IMR-90 (cell line): ENCODE measurements at regions not wholly inside any gene's neighbourhood (a gene's known extent, or its start where the extent isn't known, plus 50 kb on each side); places are given as distances from the start of the nearest gene placed in this dataset.

Experiments used
- ATAC-seq: fragments of 200-7000 bp; cut with Tn5 transposase; 2 replicates; pipeline ENCODE4 v1.9.1; 2020; ENCODE audit warnings: low read depth, mild to moderate bottlenecking, moderate library complexity
- BruUV-seq: library from RNA; stranded (reverse); fragments of 400-500 nt; replicated peaks from 2 replicates; lab custom pipeline; 2021; lab: Mats Ljungman, UMichigan
- CTCF ChIA-PET: fragments of 300-600 bp; formaldehyde crosslinking; extraction: SDS; loops from one replicate; lab custom pipeline; 2021; ENCODE audit warnings: antibody characterized with exemption; lab: Yijun Ruan, JAX
- POLR2A ChIA-PET: fragments of 300-600 bp; sonication (Branson Sonifier 250); formaldehyde crosslinking; loops from one replicate; lab custom pipeline; 2022; ENCODE audit warnings: antibody characterized with exemption; ENCODE audit not compliant: unreplicated experiment; lab: Charles Lee
- DNase-seq: peaks from one replicate; pipeline ENCODE4 v3.0.0; 2013
- H2AFZ ChIP-seq: replicated peaks from 2 replicates; pipeline ENCODE3; 2013; ENCODE audit warnings: low read length, mild to moderate bottlenecking; ENCODE audit not compliant: poor library complexity
- H2AK5ac ChIP-seq: 2 replicates; pipeline ENCODE4 v1.6.1; 2013; ENCODE audit warnings: low read depth, low read length, inconsistent platforms
- H2AK9ac ChIP-seq: replicated peaks from 2 replicates; pipeline ENCODE3; 2013; ENCODE audit warnings: mild to moderate bottlenecking, low read depth, low read length, moderate library complexity; ENCODE audit not compliant: poor library complexity
- H2BK120ac ChIP-seq: 2 replicates; pipeline ENCODE4 v1.6.1; 2013; ENCODE audit warnings: low read depth, low read length, inconsistent platforms
- H2BK15ac ChIP-seq: 3 replicates; pipeline ENCODE4 v1.6.1; 2013; ENCODE audit warnings: low read depth, low read length, inconsistent platforms
- H2BK20ac ChIP-seq: 2 replicates; pipeline ENCODE4 v1.6.1; 2013; ENCODE audit warnings: low read depth, mild to moderate bottlenecking, inconsistent platforms, low read length, moderate library complexity
- H2BK5ac ChIP-seq: 2 replicates; pipeline ENCODE4 v1.6.1; 2013; ENCODE audit warnings: mild to moderate bottlenecking, low read depth, low read length, inconsistent platforms; ENCODE audit not compliant: poor library complexity, severe bottlenecking
- H3K14ac ChIP-seq: replicated peaks from 2 replicates; pipeline ENCODE4 v1.6.1; 2013; ENCODE audit warnings: low read depth, low read length, inconsistent platforms
- H3K18ac ChIP-seq: 2 replicates; pipeline ENCODE4 v1.6.1; 2013; ENCODE audit warnings: low read depth, low read length, control low read depth
- H3K23ac ChIP-seq: 2 replicates; pipeline ENCODE4 v1.6.1; 2013; ENCODE audit warnings: low read depth, low read length, inconsistent platforms
- H3K27ac ChIP-seq: 2 replicates; pipeline ENCODE4 v1.5.1; 2013; ENCODE audit warnings: mild to moderate bottlenecking, control low read depth, low read length; ENCODE audit not compliant: insufficient read depth
- H3K27me3 ChIP-seq: 2 replicates; pipeline ENCODE4 v1.6.1; 2013; ENCODE audit warnings: low read length; ENCODE audit not compliant: control insufficient read depth, insufficient read depth
- H3K36me3 ChIP-seq: 2 replicates; pipeline ENCODE4 v1.6.1; 2013; ENCODE audit warnings: low read length, mixed read lengths; ENCODE audit not compliant: control insufficient read depth, insufficient read depth
- H3K4ac ChIP-seq: 2 replicates; pipeline ENCODE4 v1.6.1; 2013; ENCODE audit warnings: low read depth, low read length, inconsistent platforms
- H3K4me1 ChIP-seq: 2 replicates; pipeline ENCODE4 v1.6.1; 2013; ENCODE audit warnings: low read length, mixed read lengths; ENCODE audit not compliant: control insufficient read depth, insufficient read depth
- H3K4me2 ChIP-seq: 2 replicates; pipeline ENCODE4 v1.6.1; 2013; ENCODE audit warnings: low read depth, mild to moderate bottlenecking, control low read depth, low read length, moderate library complexity
- H3K4me3 ChIP-seq: 2 replicates; pipeline ENCODE4 v1.5.1; 2013; ENCODE audit warnings: low read depth, mild to moderate bottlenecking, control low read depth, low read length, moderate library complexity; ENCODE audit not compliant: insufficient read depth
- H3K56ac ChIP-seq: 2 replicates; pipeline ENCODE4 v1.6.1; 2013; ENCODE audit warnings: low read length, inconsistent platforms; ENCODE audit not compliant: insufficient read depth; ENCODE audit errors: extremely low read depth
- H3K79me1 ChIP-seq, 2 experiments: 2 replicates each; pipeline ENCODE4 v1.6.1; 2013; ENCODE audit warnings: low read length in 2 of 2, inconsistent platforms in 1 of 2, low read depth in 1 of 2
- H3K9ac ChIP-seq: 2 replicates; pipeline ENCODE4 v1.6.1; 2013; ENCODE audit warnings: low read depth, low read length, control low read depth
- H3K9me1 ChIP-seq: 2 replicates; pipeline ENCODE4 v1.6.1; 2013; ENCODE audit warnings: low read length, inconsistent platforms; ENCODE audit not compliant: insufficient read depth
- H3K9me3 ChIP-seq: 2 replicates; pipeline ENCODE4 v1.6.1; 2013; ENCODE audit warnings: low read length; ENCODE audit not compliant: control insufficient read depth, insufficient read depth
- H4K20me1 ChIP-seq: 2 replicates; pipeline ENCODE4 v1.6.1; 2013; ENCODE audit warnings: low read length, inconsistent platforms; ENCODE audit not compliant: insufficient read depth
- H4K5ac ChIP-seq: 2 replicates; pipeline ENCODE4 v1.6.1; 2013; ENCODE audit warnings: mild to moderate bottlenecking, low read depth, low read length, control low read depth
- H4K8ac ChIP-seq, 2 experiments: 2 replicates each; pipeline ENCODE4 v1.6.1; 2013; ENCODE audit warnings: low read depth in 2 of 2, low read length in 2 of 2, control low read depth in 1 of 2, inconsistent platforms in 1 of 2
- H4K91ac ChIP-seq: 2 replicates; pipeline ENCODE4 v1.6.1; 2013; ENCODE audit warnings: low read depth, low read length, inconsistent platforms; ENCODE audit not compliant: insufficient read depth
- CEBPB ChIP-seq: IDR thresholded peaks from 2 replicates; pipeline ENCODE4 v1.6.1; 2012; ENCODE audit warnings: low read depth, low read length, improper control_type of control experiment
- CHD1 ChIP-seq: IDR thresholded peaks from 2 replicates; pipeline ENCODE4 v1.6.1; 2012; ENCODE audit warnings: low read depth, low read length, improper control_type of control experiment
- ELK1 ChIP-seq: fragments of 150-350 bp; IDR thresholded peaks from 2 replicates; pipeline ENCODE4 v1.6.1; 2016; ENCODE audit warnings: low read depth, mild to moderate bottlenecking, low read length, moderate library complexity, borderline replicate concordance
- FOS ChIP-seq: fragments of 150-350 bp; IDR thresholded peaks from 2 replicates; pipeline ENCODE4 v1.6.1; 2016; ENCODE audit warnings: low read depth, low read length
- MXI1 ChIP-seq: IDR thresholded peaks from 2 replicates; pipeline ENCODE4 v1.6.1; 2012; ENCODE audit warnings: low read depth, mild to moderate bottlenecking, low read length, moderate library complexity, borderline replicate concordance
- RFX5 ChIP-seq: IDR thresholded peaks from 2 replicates; pipeline ENCODE4 v1.8.0; 2012; ENCODE audit warnings: low read depth, mild to moderate bottlenecking, low read length, moderate library complexity
- SMC3 ChIP-seq: fragments of 150-350 bp; IDR thresholded peaks from 2 replicates; pipeline ENCODE4 v1.6.1; 2016; ENCODE audit warnings: low read depth, mild to moderate bottlenecking, antibody characterized with exemption, low read length, moderate library complexity
- WGBS, 2 experiments: methylation state at CpG; one replicate each; pipeline versions ENCODE4 v1.1.5 to v1.1.7; 2013; ENCODE audit warnings: missing lambda C conversion rate in 2 of 2; ENCODE audit not compliant: insufficient read length in 1 of 2; ENCODE audit errors: extremely low coverage in 2 of 2; 5-methylcytosine and 5-hydroxymethylcytosine counted together
- dilution Hi-C: fragments of 300-500 bp; cut with HindIII; formaldehyde crosslinking; loops from one replicate; pipeline ENCODE4 v1.14.3; 2018; ENCODE audit warnings: low sequenced_read_pairs; ENCODE audit not compliant: unreplicated experiment
- in situ Hi-C: fragments of 300-500 bp; cut with MboI; formaldehyde crosslinking; loops from 3 replicates; pipeline ENCODE4 v1.14.3; 2019; ENCODE audit warnings: low sequenced_read_pairs, inconsistent platforms, mixed read lengths
- intact Hi-C: fragments of 100-400 bp; cut with micrococcal nuclease; formaldehyde crosslinking; loops from 2 replicates; pipeline ENCODE4 v1.10.0; 2022
- TF ChIP-seq, protein P1 (sequence below): conservative IDR thresholded peaks from 2 replicates; pipeline ENCODE4 v1.5.1; 2012; ENCODE audit warnings: mild to moderate bottlenecking, low read depth, low read length, improper control_type of control experiment
- TF ChIP-seq, protein P2 (sequence below): fragments of 150-350 bp; IDR thresholded peaks from 2 replicates; pipeline ENCODE4 v1.6.1; 2017; ENCODE audit warnings: mild to moderate bottlenecking, antibody characterized with exemption, low read length, low read depth

DNA sequence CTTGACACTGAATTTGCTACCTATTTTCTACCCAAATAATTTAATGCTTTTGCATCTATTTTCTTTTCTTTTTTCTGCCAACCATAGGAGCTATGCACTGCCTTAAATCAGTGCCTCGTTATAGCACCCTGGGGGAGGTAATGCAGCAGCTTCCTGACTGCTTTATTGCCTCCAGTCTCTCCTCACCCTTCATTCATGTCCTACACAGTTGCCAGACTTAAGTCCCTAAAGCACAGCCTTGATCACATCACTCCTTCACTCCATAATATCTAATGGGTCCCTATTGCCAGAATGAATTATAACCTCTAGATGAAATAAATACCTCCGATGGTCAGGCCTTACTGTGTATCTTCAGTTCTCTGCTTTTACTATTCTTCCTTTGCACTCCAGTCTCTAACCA lies 211.2 kb upstream of the GLRA1 start:
- no peak for ATAC-seq
- H3K27ac ChIP-seq, result no peak overlapping the region
- no peaks in the 10 kb centered on the region for H3K27me3 ChIP-seq
- H4K8ac ChIP-seq, result no peak overlapping the region
- BruUV-seq, result no TSS peak
- 0% methylated on average over 1 of the region's 2 CpGs; no CpG with 5 or more reads in 1 of the 2 experiments for WGBS, 2 experiments
- dilution Hi-C loops (no loop called here), in situ Hi-C loops (no loop called here), intact Hi-C loops (no loop called here)
- no peak overlapping the region for H2BK5ac ChIP-seq
- TF ChIP-seq SMC3 (no peak), CHD1 (no peak), CEBPB (no peak), RFX5 (no peak), MXI1 (no peak), ELK1 (no peak), FOS (no peak)
- TF ChIP-seq, protein P1, sequence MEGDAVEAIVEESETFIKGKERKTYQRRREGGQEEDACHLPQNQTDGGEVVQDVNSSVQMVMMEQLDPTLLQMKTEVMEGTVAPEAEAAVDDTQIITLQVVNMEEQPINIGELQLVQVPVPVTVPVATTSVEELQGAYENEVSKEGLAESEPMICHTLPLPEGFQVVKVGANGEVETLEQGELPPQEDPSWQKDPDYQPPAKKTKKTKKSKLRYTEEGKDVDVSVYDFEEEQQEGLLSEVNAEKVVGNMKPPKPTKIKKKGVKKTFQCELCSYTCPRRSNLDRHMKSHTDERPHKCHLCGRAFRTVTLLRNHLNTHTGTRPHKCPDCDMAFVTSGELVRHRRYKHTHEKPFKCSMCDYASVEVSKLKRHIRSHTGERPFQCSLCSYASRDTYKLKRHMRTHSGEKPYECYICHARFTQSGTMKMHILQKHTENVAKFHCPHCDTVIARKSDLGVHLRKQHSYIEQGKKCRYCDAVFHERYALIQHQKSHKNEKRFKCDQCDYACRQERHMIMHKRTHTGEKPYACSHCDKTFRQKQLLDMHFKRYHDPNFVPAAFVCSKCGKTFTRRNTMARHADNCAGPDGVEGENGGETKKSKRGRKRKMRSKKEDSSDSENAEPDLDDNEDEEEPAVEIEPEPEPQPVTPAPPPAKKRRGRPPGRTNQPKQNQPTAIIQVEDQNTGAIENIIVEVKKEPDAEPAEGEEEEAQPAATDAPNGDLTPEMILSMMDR, result no peak
- TF ChIP-seq, protein P2, sequence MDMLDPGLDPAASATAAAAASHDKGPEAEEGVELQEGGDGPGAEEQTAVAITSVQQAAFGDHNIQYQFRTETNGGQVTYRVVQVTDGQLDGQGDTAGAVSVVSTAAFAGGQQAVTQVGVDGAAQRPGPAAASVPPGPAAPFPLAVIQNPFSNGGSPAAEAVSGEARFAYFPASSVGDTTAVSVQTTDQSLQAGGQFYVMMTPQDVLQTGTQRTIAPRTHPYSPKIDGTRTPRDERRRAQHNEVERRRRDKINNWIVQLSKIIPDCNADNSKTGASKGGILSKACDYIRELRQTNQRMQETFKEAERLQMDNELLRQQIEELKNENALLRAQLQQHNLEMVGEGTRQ, result no peak
- no peak overlapping the region for H4K5ac ChIP-seq
- no peak overlapping the region for H2BK20ac ChIP-seq
- no peak overlapping the region for H2AK9ac ChIP-seq
- H2AK5ac ChIP-seq, result no peak overlapping the region
- no peak overlapping the region for H3K23ac ChIP-seq
- no peak overlapping the region for H3K4me2 ChIP-seq
- H2BK15ac ChIP-seq, result no peak overlapping the region
- H2BK120ac ChIP-seq, result no peak overlapping the region
- no peak overlapping the region for H2AFZ ChIP-seq
- H4K20me1 ChIP-seq, result no peaks in the 10 kb centered on the region
- ChIA-PET POLR2A (no interaction called here), CTCF (no interaction called here)
- no peak for DNase-seq
- no peak overlapping the region for H3K9ac ChIP-seq
- no peaks in the 10 kb centered on the region for H3K4me1 ChIP-seq
- no peak overlapping the region for H3K56ac ChIP-seq
- H3K14ac ChIP-seq, result no peak overlapping the region
- H3K4me3 ChIP-seq, result no peak overlapping the region
- H3K79me1 ChIP-seq, result no peaks in the 10 kb centered on the region
- no peak overlapping the region for H3K18ac ChIP-seq
- no peaks in the 10 kb centered on the region for H3K9me1 ChIP-seq
- H3K9me3 ChIP-seq, result no peaks in the 10 kb centered on the region
- no peak overlapping the region for H3K4ac ChIP-seq
- no peaks in the 10 kb centered on the region for H3K36me3 ChIP-seq
- no peak overlapping the region for H4K91ac ChIP-seq
